Liver (tissue), 8 donors: ENCODE measurements at regions not wholly inside any gene's neighbourhood (a gene's known extent, or its start where the extent isn't known, plus 50 kb on each side); places are given as distances from the start of the nearest gene placed in this dataset.

ENCODE experiments used
- DNase-seq: peaks from one replicate; pipeline ENCODE4 v3.0.0-alpha.2; 2017; ENCODE audit warnings: low spot score
- H3K27ac ChIP-seq, 2 donors: one replicate each; pipeline ENCODE4 v1.7.0; 2013; ENCODE audit warnings: inconsistent platforms in 2 of 2, low read length in 2 of 2, control low read depth in 1 of 2, low read depth in 1 of 2, mild to moderate bottlenecking in 1 of 2
- H3K27me3 ChIP-seq, 4 donors: one replicate each; pipeline versions ENCODE4 v1.6.1 to v1.7.0; 2013; ENCODE audit warnings: low read length in 3 of 4, inconsistent platforms in 1 of 4, mild to moderate bottlenecking in 1 of 4, moderate library complexity in 1 of 4; ENCODE audit not compliant: control insufficient read depth in 4 of 4, insufficient read depth in 4 of 4
- H3K36me3 ChIP-seq, 4 donors: one replicate each; pipeline versions ENCODE4 v1.6.1 to v1.7.0; 2013; ENCODE audit warnings: low read length in 3 of 4, mild to moderate bottlenecking in 3 of 4, low read depth in 1 of 4, moderate library complexity in 1 of 4; ENCODE audit not compliant: control insufficient read depth in 4 of 4, insufficient read depth in 3 of 4
- H3K4me1 ChIP-seq, 4 donors: one replicate each; pipeline versions ENCODE4 v1.6.1 to v1.7.0; 2013; ENCODE audit warnings: low read length in 3 of 4, mild to moderate bottlenecking in 3 of 4, moderate library complexity in 1 of 4; ENCODE audit not compliant: control insufficient read depth in 4 of 4, insufficient read depth in 4 of 4
- H3K4me3 ChIP-seq, 3 donors: one replicate each; pipeline versions ENCODE4 v1.6.1 to v1.7.0; 2013; ENCODE audit warnings: low read length in 3 of 3, control low read depth in 1 of 3, low read depth in 1 of 3, mild to moderate bottlenecking in 1 of 3
- H3K9ac ChIP-seq, 2 donors: one replicate each; pipeline ENCODE4 v1.7.0; 2013; ENCODE audit warnings: low read length in 2 of 2, mild to moderate bottlenecking in 2 of 2, moderate library complexity in 2 of 2, control low read depth in 1 of 2, low read depth in 1 of 2
- H3K9me3 ChIP-seq, 4 donors: one replicate each; pipeline versions ENCODE4 v1.6.1 to v1.7.0; 2013; ENCODE audit warnings: low read length in 3 of 4; ENCODE audit not compliant: control insufficient read depth in 4 of 4
- CTCF ChIP-seq: fragments of 150-350 bp; IDR thresholded peaks from 2 replicates; pipeline ENCODE4 v1.5.1; 2017; ENCODE audit warnings: improper control_type of control experiment, low read depth, low read length; ENCODE audit not compliant: missing input control
- FOXA1 ChIP-seq: IDR thresholded peaks from 2 replicates; pipeline ENCODE4 v1.6.1; 2016; ENCODE audit warnings: antibody characterized with exemption
- FOXA2 ChIP-seq: IDR thresholded peaks from 2 replicates; pipeline ENCODE4 v1.6.1; 2016; ENCODE audit warnings: antibody characterized with exemption
- GABPA ChIP-seq, 2 donors: IDR thresholded peaks in 1 of 2; conservative IDR thresholded peaks in 1 of 2; 2 replicates each; pipeline ENCODE4 v1.6.1; 2016; ENCODE audit warnings: antibody characterized with exemption in 2 of 2, mild to moderate bottlenecking in 1 of 2, moderate library complexity in 1 of 2
- HNF4A ChIP-seq, 2 donors: conservative IDR thresholded peaks; 2 replicates each; pipeline ENCODE4 v1.6.1; 2016; ENCODE audit warnings: antibody characterized with exemption in 2 of 2, mild to moderate bottlenecking in 2 of 2
- HNF4G ChIP-seq: IDR thresholded peaks from 2 replicates; pipeline ENCODE4 v1.6.1; 2016; ENCODE audit warnings: antibody characterized with exemption
- MAX ChIP-seq: IDR thresholded peaks from 2 replicates; pipeline ENCODE4 v1.6.1; 2016; ENCODE audit warnings: antibody characterized with exemption
- NR2F2 ChIP-seq: IDR thresholded peaks from 2 replicates; pipeline ENCODE4 v1.6.1; 2016; ENCODE audit warnings: antibody characterized with exemption
- RAD21 ChIP-seq, 2 donors: IDR thresholded peaks; 2 replicates each; pipeline ENCODE4 v1.6.1; 2016; ENCODE audit warnings: antibody characterized with exemption in 2 of 2, mild to moderate bottlenecking in 2 of 2
- REST ChIP-seq: IDR thresholded peaks from 2 replicates; pipeline ENCODE4 v1.6.1; 2016; ENCODE audit warnings: antibody characterized with exemption, mild to moderate bottlenecking
- RXRA ChIP-seq, 2 donors: IDR thresholded peaks; 2 replicates each; pipeline ENCODE4 v1.6.1; 2017 to 2018; ENCODE audit warnings: antibody characterized with exemption in 2 of 2, mild to moderate bottlenecking in 1 of 2
- SP1 ChIP-seq: IDR thresholded peaks from 2 replicates; pipeline ENCODE4 v1.6.1; 2018; ENCODE audit warnings: antibody characterized with exemption, mild to moderate bottlenecking
- YY1 ChIP-seq: IDR thresholded peaks from 2 replicates; pipeline ENCODE4 v1.6.1; 2016; ENCODE audit warnings: antibody characterized with exemption, mild to moderate bottlenecking
- WGBS: extraction: QIAGEN DNeasy Blood & Tissue Kit; methylation state at CpG from one replicate; pipeline ENCODE4 v1.1.7; 2013; 5-methylcytosine and 5-hydroxymethylcytosine counted together
- donor health status: healthy.
- donor health status: healthy.
- donor health status: healthy.
- donor health status: healthy.
- donor health status: healthy.

GRCh38 chr4:171582961-171583581 is 230.1 kb upstream of the GALNTL6 start:
- Histone ChIP-seq H3K9ac (no peak overlapping the region), H3K27me3 (no peaks in the 10 kb centered on the region), H3K9me3 (no peaks in the 10 kb centered on the region), H3K27ac (no peak overlapping the region), H3K4me1 (no peaks in the 10 kb centered on the region), H3K36me3 (no peaks in the 10 kb centered on the region), H3K4me3 (no peak overlapping the region)
- TF ChIP-seq RAD21 (IDR thresholded peaks at IDR 0.05) = no peak
- TF ChIP-seq SP1 = no peak
- TF ChIP-seq CTCF = no peak
- TF ChIP-seq NR2F2 = no peak
- TF ChIP-seq GABPA (IDR thresholded peaks at IDR 0.05 in 1 of 2, conservative IDR thresholded peaks at IDR 0.05 in 1 of 2) = no peak
- TF ChIP-seq MAX = no peak
- TF ChIP-seq RXRA (IDR thresholded peaks at IDR 0.05) = no peak
- TF ChIP-seq REST = no peak
- no peak for TF ChIP-seq HNF4A (conservative IDR thresholded peaks at IDR 0.05)
- no peak for TF ChIP-seq FOXA1
- no peak for DNase-seq
- 32% methylated on average over 4 of the region's 4 CpGs for WGBS

GRCh38 chr4:171573181-171573580 is 240.0 kb upstream of the GALNTL6 start:
- Histone ChIP-seq H3K27ac (no peak overlapping the region), H3K36me3 (no peaks in the 10 kb centered on the region), H3K27me3 (no peaks in the 10 kb centered on the region), H3K9me3 (peaks cover 0 to 5% (median under 1%) of the 10 kb centered on the region in 4 donors), H3K9ac (no peak overlapping the region), H3K4me3 (no peak overlapping the region), H3K4me1 (no peaks in the 10 kb centered on the region)
- no peak for DNase-seq
- WGBS = 77% methylated on average over 2 of the region's 2 CpGs
- TF ChIP-seq RAD21 (IDR thresholded peaks at IDR 0.05) = no peak
- TF ChIP-seq YY1 = no peak
- TF ChIP-seq FOXA1 = no peak
- TF ChIP-seq MAX = no peak
- no peak for TF ChIP-seq HNF4A (conservative IDR thresholded peaks at IDR 0.05)
- no peak for TF ChIP-seq HNF4G
- TF ChIP-seq CTCF = no peak
- no peak for TF ChIP-seq REST
- no peak for TF ChIP-seq FOXA2
- TF ChIP-seq SP1 = no peak
- no peak for TF ChIP-seq GABPA (IDR thresholded peaks at IDR 0.05 in 1 of 2, conservative IDR thresholded peaks at IDR 0.05 in 1 of 2)
